ENCODE measurements at regions not wholly inside any gene's neighbourhood (a gene's known extent, or its start where the extent isn't known, plus 50 kb on each side); places are given as distances from the start of the nearest gene placed in this dataset.

- peaks cover 4 to 13% of the 10 kb centered on the region in 2 experiments for H3K27me3 ChIP-seq (ENCODE audit: control insufficient read depth in 2 of 2, insufficient read depth in 2 of 2, low read length in 2 of 2)
- BruUV-seq (replicated peaks): no TSS peak
- DNase-seq (ENCODE audit: low read depth, low spot score) (no peak), FAIRE-seq (no peak)
- TF ChIP-seq POLR2A (IDR thresholded peaks at IDR 0.05; ENCODE audit: low read depth, low read length) (no peak), JUN (IDR thresholded peaks at IDR 0.05; ENCODE audit: borderline replicate concordance, insufficient read depth, insufficient read length, low read depth) (no peak), MYC (IDR thresholded peaks at IDR 0.05; ENCODE audit: low read depth, low read length) (no peak), GATA2 (IDR thresholded peaks at IDR 0.05; ENCODE audit: insufficient read depth, insufficient read length, low read depth, low read length) (no peak), MAX (IDR thresholded peaks at IDR 0.05; ENCODE audit: insufficient read depth, insufficient read length) (no peak), POLR2AphosphoS5 (IDR thresholded peaks at IDR 0.05; ENCODE audit: insufficient read depth, low read depth, low read length) (no peak), FOS (IDR thresholded peaks at IDR 0.05; ENCODE audit: borderline replicate concordance, insufficient read depth, low read length) (no peak), CTCF (IDR thresholded peaks at IDR 0.05; ENCODE audit: extremely low read depth in 1 of 2, insufficient read depth in 1 of 2, low read depth in 1 of 2, low read length in 2 of 2) (no peak), EZH2 (IDR thresholded peaks at IDR 0.05; ENCODE audit: borderline replicate concordance, low read depth, low read length, severe bottlenecking) (no peak)
- H2AFZ ChIP-seq (ENCODE audit: low read depth, low read length): no peak overlapping the region
- H4K20me1 ChIP-seq (replicated peaks; ENCODE audit: control insufficient read depth, extremely low read depth, insufficient read depth, low read length): no peaks in the 10 kb centered on the region
- POLR2A ChIA-PET: no interaction called here
- no peak overlapping the region for H3K4me3 ChIP-seq (replicated peaks in 1 of 3; ENCODE audit: insufficient read depth in 1 of 3, low read depth in 1 of 3, low read length in 3 of 3)
- no peak overlapping the region for H3K9ac ChIP-seq (replicated peaks; ENCODE audit: extremely low read depth, insufficient read depth, low read length)
- dilution Hi-C loops (cut with MboI; ENCODE audit: extremely low pct_ligation_motif_present, low sequenced_read_pairs) (no loop called here), intact Hi-C loops (cut with micrococcal nuclease) (no loop called here)
- H3K9me1 ChIP-seq (replicated peaks; ENCODE audit: control insufficient read depth, extremely low read depth, insufficient read depth, low read length): no peaks in the 10 kb centered on the region
- H3K4me1 ChIP-seq (ENCODE audit: control insufficient read depth, extremely low read depth, insufficient read depth, low read length): no peaks in the 10 kb centered on the region
- H3K27ac ChIP-seq (ENCODE audit: insufficient read depth, low read depth, low read length): no peak overlapping the region
- H3K36me3 ChIP-seq (ENCODE audit: control insufficient read depth in 2 of 2, extremely low read depth in 1 of 2, insufficient read depth in 2 of 2, low read length in 2 of 2): no peaks in the 10 kb centered on the region
- no peaks in the 10 kb centered on the region for H3K79me2 ChIP-seq (ENCODE audit: control insufficient read depth, insufficient read depth, low read length)
- H3K9me3 ChIP-seq (replicated peaks; ENCODE audit: control insufficient read depth, insufficient read depth, low read length): no peaks in the 10 kb centered on the region
- H3K4me2 ChIP-seq (ENCODE audit: insufficient read depth, low read length): no peak overlapping the region
- CTCF ChIA-PET: no interaction called here
These were observed 197.1 kb downstream of the EXOC5 start for GRCh38 chr14:57071639-57072038.
